ENCODE measurements at regions not wholly inside any gene's neighbourhood (a gene's known extent, or its start where the extent isn't known, plus 50 kb on each side); places are given as distances from the start of the nearest gene placed in this dataset.

DNA sequence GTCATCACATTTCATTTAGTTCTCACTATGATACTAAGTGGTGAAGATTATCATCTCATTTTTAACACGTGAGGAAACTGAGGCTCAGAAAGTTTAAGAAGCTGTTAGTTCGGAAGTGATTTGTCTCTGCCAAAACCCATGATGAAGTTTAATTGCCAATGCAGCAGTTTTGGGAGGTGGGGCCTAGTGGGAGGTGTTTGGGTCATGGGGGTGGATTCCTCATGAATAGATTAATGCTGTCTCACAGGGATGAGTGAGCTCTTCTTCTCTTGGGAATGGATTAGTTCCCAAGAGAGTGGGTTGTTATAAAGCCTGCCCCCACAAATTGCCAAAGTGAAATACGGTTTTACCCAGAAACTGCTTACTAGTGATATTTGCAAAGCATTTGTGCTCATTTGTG is 91.5 kb upstream of the IGF1 start:
- TF ChIP-seq POLR2A (IDR thresholded peaks at IDR 0.05; ENCODE audit: low read depth, low read length), result no peak
- TF ChIP-seq POLR2AphosphoS5 (IDR thresholded peaks at IDR 0.05; ENCODE audit: low read depth, low read length), result no peak
- no peak for TF ChIP-seq PAX5 (IDR thresholded peaks at IDR 0.05; ENCODE audit: insufficient read depth, low read length, severe bottlenecking)

All from GM12891 (cell line).